HCT116 (cell line): ENCODE measurements at regions not wholly inside any gene's neighbourhood (a gene's known extent, or its start where the extent isn't known, plus 50 kb on each side); places are given as distances from the start of the nearest gene placed in this dataset.

ENCODE experiments used
- ATAC-seq: fragments of 200-7000 bp; cut with Tn5 transposase; 2 replicates; pipeline ENCODE4 v1.9.1; 2020; ENCODE audit warnings: mild to moderate bottlenecking, moderate library complexity
- BruUV-seq: library from RNA; stranded (reverse); fragments of 400-500 nt; replicated peaks from 2 replicates; lab custom pipeline; 2021; lab: Mats Ljungman, UMichigan
- CTCF ChIA-PET: fragments of 300-600 bp; sonication (Branson Sonifier 250); formaldehyde crosslinking; loops from one replicate; lab custom pipeline; 2021; ENCODE audit warnings: antibody characterized with exemption; lab: Charles Lee
- POLR2A ChIA-PET: fragments of 300-600, 350-600 bp; sonication (Branson Sonifier 250); formaldehyde crosslinking; loops from one replicate; lab custom pipeline; 2021; ENCODE audit warnings: antibody characterized with exemption; lab: Charles Lee
- RAD21 ChIA-PET, 2 experiments: fragments of 300-600 bp; sonication (Branson Sonifier 250); formaldehyde crosslinking; loops; one replicate each; lab custom pipeline; 2023; ENCODE audit warnings: low total read pairs in 2 of 2; ENCODE audit not compliant: uncharacterized antibody in 2 of 2, unreplicated experiment in 2 of 2, low non-redundant PET in 1 of 2; lab: Charles Lee
- DNase-seq: peaks from one replicate; pipeline ENCODE4 v3.0.0-alpha.2; 2010; ENCODE audit warnings: low read depth, low spot score
- H2AFZ ChIP-seq: fragments of 200-600 bp; shearing (Covaris generic), sonication (generic); 2 replicates; pipeline ENCODE4 v1.6.1; 2017; ENCODE audit warnings: low read depth, mixed run types, mixed read lengths, antibody characterized with exemption, low read length; ENCODE audit not compliant: poor library complexity, severe bottlenecking
- H3K27ac ChIP-seq: 2 replicates; pipeline ENCODE4 v1.5.1; 2012; ENCODE audit warnings: low read depth, low read length
- H3K27me3 ChIP-seq: fragments of 200-600 bp; sonication (generic); 2 replicates; pipeline ENCODE4 v1.6.1; 2016; ENCODE audit warnings: mixed run types, low read length, mixed read lengths; ENCODE audit not compliant: insufficient read depth
- H3K36me3 ChIP-seq, 2 experiments: fragments of 200-500 bp in 1 of 2; fragments of 200-600 bp in 1 of 2; sonication (Bioruptor generic) in 1 of 2; sonication (generic) in 1 of 2; 2 replicates each; pipeline versions ENCODE4 v1.5.1 to v1.6.1; 2014 to 2016; ENCODE audit warnings: low read length in 2 of 2, inconsistent platforms in 1 of 2, mixed read lengths in 1 of 2, mixed run types in 1 of 2; ENCODE audit not compliant: insufficient read depth in 2 of 2, control insufficient read depth in 1 of 2
- H3K4me1 ChIP-seq, 2 experiments: fragments of 200-600 bp in 1 of 2; sonication (generic) in 1 of 2; 2 replicates each; pipeline versions ENCODE4 v1.5.1 to v1.6.1; 2012 to 2017; ENCODE audit warnings: low read length in 2 of 2, inconsistent platforms in 1 of 2, mild to moderate bottlenecking in 1 of 2, mixed read lengths in 1 of 2, mixed run types in 1 of 2, moderate library complexity in 1 of 2; ENCODE audit not compliant: insufficient read depth in 2 of 2, control insufficient read depth in 1 of 2
- H3K4me2 ChIP-seq: fragments of 200-600 bp; sonication (generic); 2 replicates; pipeline ENCODE4 v1.6.1; 2017; ENCODE audit warnings: mixed run types, low read length, mixed read lengths
- H3K4me3 ChIP-seq, 2 experiments: fragments of 200-600 bp in 1 of 2; sonication (generic) in 1 of 2; replicated peaks in 1 of 2; 2 replicates each; pipeline ENCODE4 v1.5.1; 2011 to 2016; ENCODE audit warnings: low read length in 2 of 2, control low read depth in 1 of 2, low read depth in 1 of 2, mild to moderate bottlenecking in 1 of 2, mixed read lengths in 1 of 2, mixed run types in 1 of 2
- H3K79me2 ChIP-seq: fragments of 200-600 bp; sonication (generic); 2 replicates; pipeline ENCODE4 v1.6.1; 2017; ENCODE audit warnings: mild to moderate bottlenecking, mixed run types, low read length, moderate library complexity, mixed read lengths; ENCODE audit not compliant: insufficient read depth
- H3K9ac ChIP-seq: fragments of 200-600 bp; sonication (generic); 2 replicates; pipeline ENCODE4 v1.6.1; 2016; ENCODE audit warnings: low read length, mixed read lengths
- H3K9me2 ChIP-seq: fragments of 200-600 bp; sonication (generic), shearing (Covaris generic); 2 replicates; pipeline ENCODE4 v1.6.1; 2017; ENCODE audit warnings: mixed run types, mild to moderate bottlenecking, moderate library complexity; ENCODE audit not compliant: insufficient read depth
- H3K9me3 ChIP-seq, 2 experiments: fragments of 200-500 bp in 1 of 2; fragments of 200-600 bp in 1 of 2; sonication (Bioruptor generic) in 1 of 2; sonication (generic) in 1 of 2; 2 replicates each; pipeline ENCODE4 v1.6.1; 2014 to 2017; ENCODE audit warnings: low read length in 2 of 2, mixed read lengths in 2 of 2, inconsistent platforms in 1 of 2, low read depth in 1 of 2, mild to moderate bottlenecking in 1 of 2, mixed run types in 1 of 2, moderate library complexity in 1 of 2; ENCODE audit not compliant: control insufficient read depth in 1 of 2, insufficient read depth in 1 of 2
- H4K20me1 ChIP-seq: fragments of 200-600 bp; sonication (generic), shearing (Covaris generic); 2 replicates; pipeline ENCODE4 v1.6.1; 2017; ENCODE audit warnings: mixed run types, mild to moderate bottlenecking, moderate library complexity; ENCODE audit not compliant: insufficient read depth
- CBX3 ChIP-seq: IDR thresholded peaks from 2 replicates; pipeline ENCODE4 v1.6.1; 2012; ENCODE audit warnings: low read depth
- CEBPB ChIP-seq: IDR thresholded peaks from 2 replicates; pipeline ENCODE4 v1.6.1; 2012; ENCODE audit warnings: low read depth
- EGR1 ChIP-seq: IDR thresholded peaks from 2 replicates; pipeline ENCODE4 v1.6.1; 2012; ENCODE audit warnings: low read depth
- ELF1 ChIP-seq: IDR thresholded peaks from 2 replicates; pipeline ENCODE4 v1.6.1; 2012; ENCODE audit warnings: low read depth, borderline replicate concordance
- JUND ChIP-seq: IDR thresholded peaks from 2 replicates; pipeline ENCODE4 v1.6.1; 2012
- MAX ChIP-seq: IDR thresholded peaks from 2 replicates; pipeline ENCODE4 v1.6.1; 2012
- POLR2A ChIP-seq: IDR thresholded peaks from 2 replicates; pipeline ENCODE4 v1.7.0; 2011; ENCODE audit warnings: borderline replicate concordance; ENCODE audit not compliant: insufficient read depth, insufficient read length; ENCODE audit errors: extremely low read depth
- POLR2AphosphoS5 ChIP-seq: IDR thresholded peaks from 2 replicates; pipeline ENCODE4 v1.6.1; 2011; ENCODE audit warnings: mild to moderate bottlenecking, low read depth, low read length, moderate library complexity
- RAD21 ChIP-seq: IDR thresholded peaks from 2 replicates; pipeline ENCODE4 v1.6.1; 2012; ENCODE audit warnings: low read depth, mild to moderate bottlenecking
- TCF7L2 ChIP-seq: IDR thresholded peaks from 2 replicates; pipeline ENCODE4 v1.7.0; 2011; ENCODE audit warnings: borderline replicate concordance, inconsistent platforms; ENCODE audit not compliant: insufficient read depth, insufficient read length; ENCODE audit errors: extremely low read depth
- YY1 ChIP-seq: IDR thresholded peaks from 2 replicates; pipeline ENCODE4 v1.6.1; 2011; ENCODE audit warnings: low read length, low read depth, moderate library complexity, mild to moderate bottlenecking; ENCODE audit not compliant: insufficient replicate concordance; ENCODE audit errors: extremely low read depth
- ZFX ChIP-seq: fragments of 450-650 bp; IDR thresholded peaks from 2 replicates; pipeline ENCODE4 v1.6.1; 2017
- ZNF274 ChIP-seq: fragments of 200-500 bp; sonication (Bioruptor generic); IDR thresholded peaks from 2 replicates; pipeline ENCODE4 v1.6.1; 2014; ENCODE audit warnings: mild to moderate bottlenecking, low read depth, low read length, inconsistent platforms
- intact Hi-C: fragments of 100-400 bp; cut with micrococcal nuclease; formaldehyde crosslinking; loops from 2 replicates; pipeline ENCODE4 v1.10.0; 2022
- TF ChIP-seq, protein P1 (sequence below), 3 experiments: fragments of 200-600 bp in 1 of 3; sonication (generic) in 1 of 3; IDR thresholded peaks in 2 of 3; conservative IDR thresholded peaks in 1 of 3; 2 replicates each; pipeline ENCODE4 v1.5.1; 2012 to 2017; ENCODE audit warnings: low read depth in 2 of 3, low read length in 2 of 3, antibody characterized with exemption in 1 of 3, borderline replicate concordance in 1 of 3, control low read depth in 1 of 3, mild to moderate bottlenecking in 1 of 3, mixed read lengths in 1 of 3, mixed run types in 1 of 3, moderate library complexity in 1 of 3; ENCODE audit not compliant: insufficient read depth in 1 of 3
- TF ChIP-seq, protein P2 (sequence below): IDR thresholded peaks from 2 replicates; pipeline ENCODE4 v1.6.1; 2012

DNA sequence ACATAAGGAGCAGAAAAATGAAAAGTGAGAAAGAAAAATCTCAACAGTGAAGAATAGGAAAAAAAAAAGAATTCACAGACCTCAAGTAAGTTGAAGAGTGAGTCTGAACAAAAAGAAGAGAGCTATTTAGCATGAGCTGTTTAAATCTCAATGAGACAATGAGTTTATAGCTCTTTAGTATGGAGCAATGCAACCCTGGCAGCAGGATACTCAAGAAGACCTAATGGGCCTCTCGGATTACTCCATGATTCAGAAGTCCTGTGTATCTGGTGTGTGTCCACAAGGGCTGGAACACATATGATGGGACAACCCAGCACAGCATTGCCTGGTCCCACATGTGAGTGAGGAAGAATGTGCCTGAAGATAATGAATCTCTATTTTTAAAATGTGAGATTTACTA lies 563.1 kb upstream of the INTU start:
- POLR2A ChIA-PET, result no interaction called here
- DNase-seq, result no peak
- Histone ChIP-seq H3K27me3 (no peaks in the 10 kb centered on the region), H3K9me3 (no peaks in the 10 kb centered on the region), H3K9me2 (no peaks in the 10 kb centered on the region), H3K36me3 (no peaks in the 10 kb centered on the region), H2AFZ (no peak overlapping the region), H3K4me3 (no peak overlapping the region), H3K9ac (no peak overlapping the region), H3K4me2 (no peak overlapping the region), H3K4me1 (no peaks in the 10 kb centered on the region), H4K20me1 (no peaks in the 10 kb centered on the region), H3K27ac (no peak overlapping the region), H3K79me2 (no peaks in the 10 kb centered on the region)
- no TSS peak for BruUV-seq
- intact Hi-C loops, result no loop called here
- CTCF ChIA-PET, result no interaction called here
- TF ChIP-seq CEBPB (no peak), TCF7L2 (no peak), POLR2AphosphoS5 (no peak), ELF1 (no peak), EGR1 (no peak), YY1 (no peak), ZNF274 (no peak), RAD21 (no peak), ZFX (no peak), POLR2A (no peak), CBX3 (no peak), JUND (no peak), MAX (no peak)
- TF ChIP-seq, protein P1, sequence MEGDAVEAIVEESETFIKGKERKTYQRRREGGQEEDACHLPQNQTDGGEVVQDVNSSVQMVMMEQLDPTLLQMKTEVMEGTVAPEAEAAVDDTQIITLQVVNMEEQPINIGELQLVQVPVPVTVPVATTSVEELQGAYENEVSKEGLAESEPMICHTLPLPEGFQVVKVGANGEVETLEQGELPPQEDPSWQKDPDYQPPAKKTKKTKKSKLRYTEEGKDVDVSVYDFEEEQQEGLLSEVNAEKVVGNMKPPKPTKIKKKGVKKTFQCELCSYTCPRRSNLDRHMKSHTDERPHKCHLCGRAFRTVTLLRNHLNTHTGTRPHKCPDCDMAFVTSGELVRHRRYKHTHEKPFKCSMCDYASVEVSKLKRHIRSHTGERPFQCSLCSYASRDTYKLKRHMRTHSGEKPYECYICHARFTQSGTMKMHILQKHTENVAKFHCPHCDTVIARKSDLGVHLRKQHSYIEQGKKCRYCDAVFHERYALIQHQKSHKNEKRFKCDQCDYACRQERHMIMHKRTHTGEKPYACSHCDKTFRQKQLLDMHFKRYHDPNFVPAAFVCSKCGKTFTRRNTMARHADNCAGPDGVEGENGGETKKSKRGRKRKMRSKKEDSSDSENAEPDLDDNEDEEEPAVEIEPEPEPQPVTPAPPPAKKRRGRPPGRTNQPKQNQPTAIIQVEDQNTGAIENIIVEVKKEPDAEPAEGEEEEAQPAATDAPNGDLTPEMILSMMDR (IDR thresholded peaks at IDR 0.05 in 2 of 3, conservative IDR thresholded peaks at IDR 0.05 in 1 of 3; ENCODE audit: borderline replicate concordance in 1 of 3, insufficient read depth in 1 of 3, low read depth in 2 of 3, low read length in 2 of 3), result no peak
- TF ChIP-seq, protein P2, sequence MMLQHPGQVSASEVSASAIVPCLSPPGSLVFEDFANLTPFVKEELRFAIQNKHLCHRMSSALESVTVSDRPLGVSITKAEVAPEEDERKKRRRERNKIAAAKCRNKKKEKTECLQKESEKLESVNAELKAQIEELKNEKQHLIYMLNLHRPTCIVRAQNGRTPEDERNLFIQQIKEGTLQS, result no peak
- RAD21 ChIA-PET, result no interaction called here
- ATAC-seq, result no peak
